GM12872 (cell line): ENCODE measurements at regions not wholly inside any gene's neighbourhood (a gene's known extent, or its start where the extent isn't known, plus 50 kb on each side); places are given as distances from the start of the nearest gene placed in this dataset.

Experiments
- CTCF ChIP-seq: IDR thresholded peaks from 3 replicates; pipeline ENCODE4 v1.5.1; 2011; ENCODE audit warnings: low read depth, mild to moderate bottlenecking, low read length, moderate library complexity; ENCODE audit not compliant: insufficient read depth

GRCh38 chr4:167893531-167893930, 198.8 kb upstream of the ANXA10 start:
- no peak for TF ChIP-seq CTCF

DNA sequence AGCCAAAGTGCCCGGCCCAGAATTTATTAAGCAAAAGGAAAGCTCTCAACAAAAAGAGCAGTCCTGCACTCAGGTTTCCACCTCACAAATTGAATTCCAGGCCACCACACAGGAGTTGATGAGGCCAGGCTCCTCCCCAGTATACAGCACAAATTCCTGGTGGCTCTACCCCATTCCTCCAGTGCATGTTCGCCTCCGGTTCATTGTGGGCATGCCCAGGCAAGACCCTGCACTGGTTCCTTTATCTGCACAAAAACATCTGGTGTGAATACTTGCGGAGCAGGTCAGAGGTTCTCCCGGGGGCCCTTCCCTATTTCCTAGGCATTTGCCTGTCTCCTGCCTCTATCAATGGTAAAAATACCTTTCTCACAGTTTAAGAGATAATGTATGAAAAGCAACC, 195.2 kb upstream of the ANXA10 start:
- TF ChIP-seq CTCF, result no peak

DNA sequence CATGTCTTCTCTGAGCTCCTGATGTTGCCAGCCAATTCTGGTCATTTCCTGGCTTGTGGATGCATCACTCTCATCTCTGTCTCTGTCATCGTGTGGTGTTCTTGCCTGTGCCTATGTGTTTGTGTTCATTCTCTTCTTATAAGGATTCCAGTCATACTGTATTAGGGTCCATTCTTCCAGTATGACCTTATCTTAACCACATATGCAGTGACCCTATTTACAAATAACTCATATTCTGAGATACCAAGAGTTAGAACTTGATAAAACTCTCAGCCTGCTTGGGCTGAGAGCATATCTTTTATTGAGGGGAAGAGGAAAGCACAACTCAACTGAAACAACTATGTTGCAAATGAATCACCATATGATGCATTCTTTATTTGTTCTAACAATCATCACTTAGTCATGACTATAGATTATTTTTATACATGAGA, 189.0 kb upstream of the ANXA10 start:
- no peak for TF ChIP-seq CTCF

DNA sequence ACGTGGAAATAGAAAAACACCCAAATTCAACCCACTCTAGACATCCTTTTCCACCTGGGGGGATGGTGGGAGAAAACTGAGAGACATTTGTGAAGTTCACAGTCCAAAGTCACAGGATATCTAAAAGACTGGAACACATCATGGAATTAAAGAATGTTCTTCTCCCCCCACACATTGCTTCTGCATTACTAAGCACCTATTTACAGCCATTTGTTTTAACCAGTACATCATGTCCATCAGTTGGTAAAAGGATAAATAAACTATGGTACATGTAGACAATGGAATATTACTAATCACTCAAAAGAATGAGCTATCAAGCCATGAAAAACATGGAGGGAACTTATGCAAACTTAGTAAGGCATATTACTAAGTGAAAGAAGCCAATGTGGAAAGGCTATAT, 185.5 kb upstream of the ANXA10 start:
- no peak for TF ChIP-seq CTCF

DNA sequence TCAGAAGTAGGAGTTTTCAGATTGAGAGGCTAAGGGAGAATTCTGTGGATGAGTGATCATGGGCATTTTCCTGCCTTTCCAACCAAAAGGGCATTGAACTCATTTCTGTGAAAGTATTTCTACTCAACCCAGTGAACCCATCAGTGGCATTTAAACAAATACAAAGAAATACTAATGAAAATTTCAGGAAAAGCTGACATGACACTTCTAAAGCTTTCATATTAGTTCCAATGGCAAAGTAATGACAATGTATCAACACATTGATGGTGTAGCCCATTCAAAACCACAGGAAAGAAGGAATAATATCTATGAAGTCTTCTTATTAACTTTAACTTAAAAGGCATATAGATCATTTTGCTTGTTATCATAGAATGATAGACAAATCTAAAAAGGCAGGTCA, 183.5 kb upstream of the ANXA10 start:
- TF ChIP-seq CTCF, result no peak

GRCh38 chr4:167918077-167918476, 174.3 kb upstream of the ANXA10 start:
- TF ChIP-seq CTCF, result no peak

DNA sequence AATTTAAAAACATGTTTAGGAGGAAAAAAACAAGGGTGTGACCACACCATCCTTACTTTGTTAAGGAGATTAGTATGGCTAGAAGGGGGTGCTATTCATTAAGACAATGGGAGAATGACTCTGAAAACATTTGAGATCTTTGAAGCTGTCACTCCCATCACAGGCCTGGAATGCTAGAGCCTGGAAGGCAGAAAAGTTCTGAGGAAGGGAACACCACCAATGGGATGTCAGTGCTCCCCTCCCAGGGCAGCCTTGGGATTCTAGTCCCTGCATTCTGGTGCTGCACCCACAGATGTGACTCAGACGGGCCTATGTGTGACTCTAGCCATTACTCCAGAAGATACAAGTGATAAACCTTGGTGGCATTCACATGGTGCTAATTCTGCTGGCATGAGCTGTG, 162.2 kb upstream of the ANXA10 start:
- no peak for TF ChIP-seq CTCF

- no peak for TF ChIP-seq CTCF
These were observed 158.1 kb upstream of the ANXA10 start for GRCh38 chr4:167934216-167934615.
